Keratinocyte (primary cell): ENCODE measurements at regions not wholly inside any gene's neighbourhood (a gene's known extent, or its start where the extent isn't known, plus 50 kb on each side); places are given as distances from the start of the nearest gene placed in this dataset.

Experiments used
- DNase-seq: peaks from one replicate; pipeline ENCODE4 v3.0.0-alpha.2; 2011; ENCODE audit warnings: low read depth, missing footprints, low spot score
- FAIRE-seq: peaks from 2 replicates; lab custom pipeline; 2011; peaks lifted over from hg19 to GRCh38; lab: Jason Lieb, UNC
- H2AFZ ChIP-seq: 2 replicates; pipeline ENCODE4 v1.6.0; 2012; ENCODE audit warnings: low read length, control low read depth, inconsistent platforms; ENCODE audit not compliant: control insufficient read depth
- H3K27ac ChIP-seq: 2 replicates; pipeline ENCODE4 v1.5.1; 2011; ENCODE audit warnings: low read length; ENCODE audit not compliant: control insufficient read depth, insufficient read depth
- H3K27me3 ChIP-seq: 3 replicates; pipeline ENCODE4 v1.6.0; 2011; ENCODE audit warnings: low read length; ENCODE audit not compliant: control insufficient read depth, insufficient read depth; ENCODE audit errors: extremely low read depth
- H3K36me3 ChIP-seq, 2 experiments: 2 replicates in 1 of 2; 3 replicates in 1 of 2; pipeline ENCODE4 v1.5.1; 2011; ENCODE audit warnings: low read length in 2 of 2, mild to moderate bottlenecking in 1 of 2; ENCODE audit not compliant: control insufficient read depth in 2 of 2, insufficient read depth in 2 of 2; ENCODE audit errors: extremely low read depth in 1 of 2
- H3K4me1 ChIP-seq: 3 replicates; pipeline ENCODE4 v1.5.1; 2011; ENCODE audit warnings: low read length; ENCODE audit not compliant: control insufficient read depth, insufficient read depth; ENCODE audit errors: extremely low read depth
- H3K4me2 ChIP-seq: 3 replicates; pipeline ENCODE4 v1.6.0; 2011; ENCODE audit warnings: low read depth, low read length; ENCODE audit not compliant: control insufficient read depth, insufficient read depth; ENCODE audit errors: extremely low read depth
- H3K4me3 ChIP-seq, 3 experiments: fragments of 200-600 bp in 1 of 3; sonication (generic) in 1 of 3; 2 replicates in 2 of 3; 3 replicates in 1 of 3; pipeline ENCODE4 v1.5.1; 2011 to 2016; ENCODE audit warnings: low read length in 3 of 3, mild to moderate bottlenecking in 3 of 3, control low read depth in 2 of 3, inconsistent platforms in 1 of 3, low read depth in 1 of 3, mixed read lengths in 1 of 3, mixed run types in 1 of 3, moderate library complexity in 1 of 3; ENCODE audit not compliant: control insufficient read depth in 2 of 3, insufficient read depth in 2 of 3; ENCODE audit errors: extremely low read depth in 1 of 3
- H3K79me2 ChIP-seq: 2 replicates; pipeline ENCODE4 v1.6.0; 2012; ENCODE audit warnings: low read length; ENCODE audit not compliant: control insufficient read depth, insufficient read depth
- H3K9ac ChIP-seq: 3 replicates; pipeline ENCODE4 v1.6.0; 2011; ENCODE audit warnings: low read length; ENCODE audit not compliant: control insufficient read depth, insufficient read depth; ENCODE audit errors: extremely low read depth
- H3K9me1 ChIP-seq: 3 replicates; pipeline ENCODE4 v1.6.0; 2011; ENCODE audit warnings: low read length; ENCODE audit not compliant: control insufficient read depth, insufficient read depth; ENCODE audit errors: extremely low read depth
- H3K9me3 ChIP-seq: 2 replicates; pipeline ENCODE4 v1.5.1; 2012; ENCODE audit warnings: low read depth, low read length; ENCODE audit not compliant: control insufficient read depth
- H4K20me1 ChIP-seq: 3 replicates; pipeline ENCODE4 v1.6.0; 2011; ENCODE audit warnings: low read length; ENCODE audit not compliant: control insufficient read depth, insufficient read depth; ENCODE audit errors: extremely low read depth
- CTCF ChIP-seq, 3 experiments: IDR thresholded peaks in 1 of 3; conservative IDR thresholded peaks in 1 of 3; optimal IDR thresholded peaks in 1 of 3; 2 replicates in 2 of 3; 3 replicates in 1 of 3; pipeline versions ENCODE3 to v1.5.1; 2011; ENCODE audit warnings: low read length in 3 of 3, mild to moderate bottlenecking in 3 of 3, moderate library complexity in 2 of 3, control low read depth in 1 of 3, inconsistent platforms in 1 of 3; ENCODE audit not compliant: insufficient read depth in 2 of 3; ENCODE audit errors: extremely low read depth in 1 of 3
- EZH2 ChIP-seq: IDR thresholded peaks from one replicate; pipeline ENCODE4 v1.6.1; 2012; ENCODE audit warnings: inconsistent platforms, mild to moderate bottlenecking, low read length, moderate library complexity
- dilution Hi-C: fragments of 300-500 bp; cut with MboI; formaldehyde crosslinking; loops from one replicate; pipeline ENCODE4 v1.7.0; 2020; ENCODE audit warnings: low sequenced_read_pairs; ENCODE audit not compliant: extremely low pct_ligation_motif_present

GRCh38 chr6:11437824-11438459 lies 99.6 kb upstream of the TMEM170B start:
- FAIRE-seq (no peak), DNase-seq (no peak)
- Histone ChIP-seq H3K9me1 (no peaks in the 10 kb centered on the region), H2AFZ (no peak overlapping the region), H3K4me3 (no peak overlapping the region), H3K9ac (no peak overlapping the region), H3K27ac (no peak overlapping the region), H3K9me3 (no peaks in the 10 kb centered on the region), H3K36me3 (no peaks in the 10 kb centered on the region), H3K4me2 (no peak overlapping the region), H4K20me1 (no peaks in the 10 kb centered on the region), H3K27me3 (no peaks in the 10 kb centered on the region), H3K4me1 (peaks cover 10% of the 10 kb centered on the region), H3K79me2 (no peaks in the 10 kb centered on the region)
- TF ChIP-seq EZH2 (no peak), CTCF (optimal IDR thresholded peaks at IDR 0.05 in 1 of 3, IDR thresholded peaks at IDR 0.05 in 1 of 3, conservative IDR thresholded peaks at IDR 0.05 in 1 of 3; ENCODE audit: extremely low read depth in 1 of 3, insufficient read depth in 2 of 3, low read length in 3 of 3) (no peak)
- dilution Hi-C loops = no loop called here

GRCh38 chr6:11436508-11437096 lies 100.9 kb upstream of the TMEM170B start:
- no peak overlapping the region for H3K27ac ChIP-seq
- FAIRE-seq = no peak

More at GRCh38 chr6:11436508-11437096, 100.9 kb upstream of the TMEM170B start:
- H3K9me3 ChIP-seq = no peaks in the 10 kb centered on the region
- no peaks in the 10 kb centered on the region for H3K9me1 ChIP-seq
- no peaks in the 10 kb centered on the region for H3K36me3 ChIP-seq
- DNase-seq = no peak
- no peaks in the 10 kb centered on the region for H3K27me3 ChIP-seq
- TF ChIP-seq EZH2 (no peak), CTCF (optimal IDR thresholded peaks at IDR 0.05 in 1 of 3, IDR thresholded peaks at IDR 0.05 in 1 of 3, conservative IDR thresholded peaks at IDR 0.05 in 1 of 3; ENCODE audit: extremely low read depth in 1 of 3, insufficient read depth in 2 of 3, low read length in 3 of 3) (no peak)
- no peak overlapping the region for H3K9ac ChIP-seq
- H4K20me1 ChIP-seq = no peaks in the 10 kb centered on the region
- peaks cover 14% of the 10 kb centered on the region for H3K4me1 ChIP-seq
- no peaks in the 10 kb centered on the region for H3K79me2 ChIP-seq
- no peak overlapping the region for H3K4me2 ChIP-seq
- H3K4me3 ChIP-seq = no peak overlapping the region
- no peak overlapping the region for H2AFZ ChIP-seq
- dilution Hi-C loops = no loop called here
